ENCODE measurements at regions not wholly inside any gene's neighbourhood (a gene's known extent, or its start where the extent isn't known, plus 50 kb on each side); places are given as distances from the start of the nearest gene placed in this dataset.

DNA sequence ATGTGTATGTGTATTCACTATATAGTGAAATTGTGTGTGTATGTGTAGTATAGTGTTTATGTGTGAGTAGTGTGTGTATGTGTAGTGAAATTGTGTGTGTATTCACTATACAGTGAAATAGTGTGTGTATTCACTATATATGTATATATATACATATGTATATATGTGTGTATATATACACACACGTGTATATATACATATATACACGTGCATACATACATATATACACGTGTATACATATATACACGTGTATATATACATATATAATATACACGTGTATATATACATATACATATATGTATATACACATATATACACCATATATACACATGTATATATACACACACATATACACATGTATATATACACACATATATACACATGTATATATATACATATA is 403.6 kb upstream of the TUSC1 start:
- TF ChIP-seq, protein P1, sequence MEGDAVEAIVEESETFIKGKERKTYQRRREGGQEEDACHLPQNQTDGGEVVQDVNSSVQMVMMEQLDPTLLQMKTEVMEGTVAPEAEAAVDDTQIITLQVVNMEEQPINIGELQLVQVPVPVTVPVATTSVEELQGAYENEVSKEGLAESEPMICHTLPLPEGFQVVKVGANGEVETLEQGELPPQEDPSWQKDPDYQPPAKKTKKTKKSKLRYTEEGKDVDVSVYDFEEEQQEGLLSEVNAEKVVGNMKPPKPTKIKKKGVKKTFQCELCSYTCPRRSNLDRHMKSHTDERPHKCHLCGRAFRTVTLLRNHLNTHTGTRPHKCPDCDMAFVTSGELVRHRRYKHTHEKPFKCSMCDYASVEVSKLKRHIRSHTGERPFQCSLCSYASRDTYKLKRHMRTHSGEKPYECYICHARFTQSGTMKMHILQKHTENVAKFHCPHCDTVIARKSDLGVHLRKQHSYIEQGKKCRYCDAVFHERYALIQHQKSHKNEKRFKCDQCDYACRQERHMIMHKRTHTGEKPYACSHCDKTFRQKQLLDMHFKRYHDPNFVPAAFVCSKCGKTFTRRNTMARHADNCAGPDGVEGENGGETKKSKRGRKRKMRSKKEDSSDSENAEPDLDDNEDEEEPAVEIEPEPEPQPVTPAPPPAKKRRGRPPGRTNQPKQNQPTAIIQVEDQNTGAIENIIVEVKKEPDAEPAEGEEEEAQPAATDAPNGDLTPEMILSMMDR (IDR thresholded peaks at IDR 0.05; ENCODE audit: borderline replicate concordance, insufficient read depth, low read depth, low read length) = no peak
- H3K4me3 ChIP-seq (ENCODE audit: low read depth, low read length) = no peak overlapping the region

DNA sequence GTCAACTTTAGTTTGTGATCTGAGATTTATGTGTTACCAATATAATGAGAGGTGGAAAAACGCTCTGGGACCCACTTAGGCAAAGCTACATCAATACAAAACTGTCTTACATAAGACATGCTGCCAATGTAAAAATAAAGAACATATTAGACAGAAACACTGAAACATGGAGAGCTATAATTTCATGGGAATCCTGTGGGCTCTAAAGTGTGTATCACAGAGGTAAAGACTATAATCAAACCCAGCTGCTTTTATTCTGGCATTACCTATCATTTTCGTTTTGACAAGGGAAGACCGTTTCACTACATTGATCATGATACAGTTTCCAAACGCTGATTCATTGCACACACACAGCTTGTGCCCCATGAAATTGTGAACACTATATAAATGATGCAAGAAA is 400.5 kb upstream of the TUSC1 start:
- H3K4me3 ChIP-seq (ENCODE audit: low read depth, low read length) = no peak overlapping the region
- TF ChIP-seq, protein P1 (IDR thresholded peaks at IDR 0.05; ENCODE audit: borderline replicate concordance, insufficient read depth, low read depth, low read length) = no peak

DNA sequence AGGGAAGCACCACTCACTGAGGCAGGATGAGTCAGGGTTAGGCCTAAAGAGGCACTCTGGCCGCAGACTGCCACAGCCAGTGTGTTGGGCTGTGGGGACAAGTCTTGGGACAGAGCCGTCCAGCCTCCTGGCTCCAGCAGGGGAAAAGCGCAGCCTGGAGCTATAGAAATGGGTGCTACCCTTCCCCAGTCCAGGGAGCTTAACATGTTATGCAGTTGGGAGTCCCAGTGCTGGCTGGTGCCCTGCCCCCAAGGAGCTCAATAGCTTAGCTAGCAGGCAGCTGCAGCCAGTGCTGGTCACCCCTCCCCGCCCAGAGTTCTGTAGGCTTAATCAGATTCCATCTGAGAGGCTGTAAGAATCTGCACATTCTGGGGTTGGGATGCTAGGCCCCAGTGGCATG is 399.6 kb upstream of the TUSC1 start:
- H3K4me3 ChIP-seq (ENCODE audit: low read depth, low read length) = no peak overlapping the region
- TF ChIP-seq, protein P1 (IDR thresholded peaks at IDR 0.05; ENCODE audit: borderline replicate concordance, insufficient read depth, low read depth, low read length) = no peak

DNA sequence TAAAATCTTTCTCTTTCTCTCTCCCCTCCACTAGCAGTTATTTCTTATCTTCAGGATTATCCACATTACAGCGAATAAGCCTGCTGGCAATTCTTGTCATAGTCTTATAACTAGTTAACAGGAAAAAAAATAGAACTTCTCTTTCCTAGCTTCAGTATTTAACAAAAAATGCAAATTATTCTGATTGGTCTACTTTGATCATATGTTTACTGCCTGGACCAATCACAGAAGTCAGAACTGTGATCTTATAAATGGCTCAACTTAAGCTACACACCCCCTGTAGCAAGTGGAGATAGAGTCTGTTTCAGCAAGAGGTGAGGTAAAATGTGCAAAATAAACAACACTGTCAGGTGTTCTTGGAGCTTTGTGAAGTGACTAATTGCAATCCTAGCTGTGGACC is 389.4 kb upstream of the TUSC1 start:
- H3K4me3 ChIP-seq (ENCODE audit: low read depth, low read length) = no peak overlapping the region
- TF ChIP-seq, protein P1 (IDR thresholded peaks at IDR 0.05; ENCODE audit: borderline replicate concordance, insufficient read depth, low read depth, low read length) = no peak

DNA sequence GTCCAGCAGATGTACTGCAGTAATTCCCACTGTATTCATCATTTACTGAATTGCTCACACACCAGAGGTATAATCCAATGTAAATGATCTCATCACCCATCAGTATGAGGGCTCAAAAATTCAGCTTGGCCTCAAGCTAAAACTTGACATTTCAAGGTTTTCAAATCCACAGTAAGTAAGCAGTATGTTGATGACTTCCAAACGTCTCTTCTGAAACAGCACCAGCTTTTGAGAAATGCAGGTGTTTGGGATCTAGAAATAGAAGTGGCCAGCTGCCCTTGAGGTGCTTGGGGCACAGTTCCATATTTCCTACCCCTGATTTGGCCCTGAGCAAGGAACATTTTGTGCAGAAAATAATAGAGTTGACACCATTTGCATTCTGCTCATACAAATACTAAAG is 388.0 kb upstream of the TUSC1 start:
- TF ChIP-seq, protein P1 (IDR thresholded peaks at IDR 0.05; ENCODE audit: borderline replicate concordance, insufficient read depth, low read depth, low read length) = no peak
- no peak overlapping the region for H3K4me3 ChIP-seq (ENCODE audit: low read depth, low read length)

DNA sequence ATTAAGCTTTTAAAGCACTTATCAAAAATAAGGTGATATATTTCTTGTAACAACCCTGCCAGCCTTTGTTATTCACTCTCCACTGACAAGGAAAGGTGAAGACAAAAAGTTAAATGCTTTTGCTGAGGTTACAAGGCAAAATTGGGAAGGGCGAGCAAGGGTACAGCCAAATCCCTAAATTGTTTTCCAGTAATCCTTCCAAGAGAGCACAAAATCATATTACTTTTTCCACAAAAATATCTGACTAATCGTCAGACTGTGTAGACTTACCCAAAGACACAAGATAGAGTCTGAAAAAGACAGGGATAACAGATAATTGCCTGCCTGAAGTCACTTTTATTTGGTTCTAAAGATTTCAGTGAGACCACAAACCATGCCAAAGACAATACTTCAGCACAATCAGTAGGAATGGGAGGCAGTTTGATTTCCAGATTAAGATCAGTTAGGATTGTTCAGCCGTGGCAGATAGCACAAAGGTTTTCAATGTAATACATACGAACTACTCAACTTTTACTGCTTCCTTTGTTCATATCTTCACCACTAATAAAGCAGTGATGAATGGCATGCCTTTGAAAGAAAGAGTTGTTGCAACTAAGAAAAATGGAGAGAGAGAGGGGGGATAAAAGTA is 383.8 kb upstream of the TUSC1 start:
- TF ChIP-seq, protein P1 (IDR thresholded peaks at IDR 0.05; ENCODE audit: borderline replicate concordance, insufficient read depth, low read depth, low read length) = no peak

DNA sequence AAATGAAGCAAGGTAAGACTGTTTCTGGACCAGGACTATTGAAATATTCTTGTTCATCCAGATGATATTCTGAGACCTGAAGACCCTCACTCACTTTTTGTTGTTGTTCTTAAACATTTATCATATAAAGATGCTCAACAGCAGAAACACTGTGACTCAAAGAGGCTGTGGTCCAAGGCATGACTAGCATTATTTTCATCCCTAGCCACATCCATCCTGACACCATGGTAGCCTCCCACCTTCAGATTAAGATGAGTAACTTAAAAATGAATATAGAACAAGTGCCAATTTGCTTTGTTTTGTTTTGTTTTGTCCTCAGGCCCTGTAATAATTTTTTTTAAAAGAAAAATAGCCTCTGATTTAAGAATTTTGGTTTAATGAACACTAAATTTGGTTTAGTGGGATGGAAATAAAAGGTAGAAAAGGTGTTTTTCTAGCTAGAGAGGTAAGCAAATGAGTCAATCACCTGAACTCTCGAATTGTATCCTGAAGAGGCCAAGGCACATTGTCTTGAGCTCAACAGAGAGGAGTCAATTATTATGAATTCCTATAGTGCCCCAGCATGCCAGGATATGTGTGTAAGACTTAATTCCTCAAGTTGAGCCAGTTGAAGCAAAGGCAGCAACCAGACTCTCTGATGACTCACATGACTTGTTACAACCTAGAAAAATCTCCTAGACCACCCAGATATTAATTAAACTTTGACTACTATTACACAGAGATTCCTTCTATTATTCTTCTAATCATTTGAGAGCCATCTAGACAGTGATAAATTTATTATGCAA is 380.1 kb upstream of the TUSC1 start:
- no peak overlapping the region for H3K4me3 ChIP-seq (ENCODE audit: low read depth, low read length)
- TF ChIP-seq, protein P1 (IDR thresholded peaks at IDR 0.05; ENCODE audit: borderline replicate concordance, insufficient read depth, low read depth, low read length) = no peak

More for the DNA sequence above, 383.8 kb upstream of the TUSC1 start:
- no peak overlapping the region for H3K4me3 ChIP-seq (ENCODE audit: low read depth, low read length)

Measured in GM12875 (cell line).